ENCODE measurements at regions not wholly inside any gene's neighbourhood (a gene's known extent, or its start where the extent isn't known, plus 50 kb on each side); places are given as distances from the start of the nearest gene placed in this dataset.

DNA sequence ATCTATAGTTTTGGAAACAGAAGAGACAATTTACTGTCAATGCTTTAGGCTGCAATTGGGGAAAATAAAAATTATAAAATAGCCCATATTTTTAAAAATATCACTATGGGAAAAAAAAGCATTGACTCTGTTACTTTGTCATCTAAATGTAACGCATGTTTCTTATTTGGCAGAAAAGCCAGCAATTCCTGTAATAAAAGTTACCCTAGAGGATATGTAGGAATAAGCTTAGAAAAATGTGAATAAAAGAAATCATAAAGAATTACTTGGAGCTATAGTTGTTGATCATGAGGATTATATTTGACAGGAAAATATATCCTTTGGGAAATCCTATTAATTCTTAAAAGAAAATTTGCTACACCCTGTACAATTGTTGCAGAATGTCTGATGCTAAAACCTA is 515.4 kb upstream of the IL12A start:
- TF ChIP-seq, protein P1, sequence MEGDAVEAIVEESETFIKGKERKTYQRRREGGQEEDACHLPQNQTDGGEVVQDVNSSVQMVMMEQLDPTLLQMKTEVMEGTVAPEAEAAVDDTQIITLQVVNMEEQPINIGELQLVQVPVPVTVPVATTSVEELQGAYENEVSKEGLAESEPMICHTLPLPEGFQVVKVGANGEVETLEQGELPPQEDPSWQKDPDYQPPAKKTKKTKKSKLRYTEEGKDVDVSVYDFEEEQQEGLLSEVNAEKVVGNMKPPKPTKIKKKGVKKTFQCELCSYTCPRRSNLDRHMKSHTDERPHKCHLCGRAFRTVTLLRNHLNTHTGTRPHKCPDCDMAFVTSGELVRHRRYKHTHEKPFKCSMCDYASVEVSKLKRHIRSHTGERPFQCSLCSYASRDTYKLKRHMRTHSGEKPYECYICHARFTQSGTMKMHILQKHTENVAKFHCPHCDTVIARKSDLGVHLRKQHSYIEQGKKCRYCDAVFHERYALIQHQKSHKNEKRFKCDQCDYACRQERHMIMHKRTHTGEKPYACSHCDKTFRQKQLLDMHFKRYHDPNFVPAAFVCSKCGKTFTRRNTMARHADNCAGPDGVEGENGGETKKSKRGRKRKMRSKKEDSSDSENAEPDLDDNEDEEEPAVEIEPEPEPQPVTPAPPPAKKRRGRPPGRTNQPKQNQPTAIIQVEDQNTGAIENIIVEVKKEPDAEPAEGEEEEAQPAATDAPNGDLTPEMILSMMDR (IDR thresholded peaks at IDR 0.05), result no peak
- TF ChIP-seq POLR2A (IDR thresholded peaks at IDR 0.05), result no peak
- no peak for TF ChIP-seq POLR2AphosphoS5 (IDR thresholded peaks at IDR 0.05)
